ENCODE measurements at regions not wholly inside any gene's neighbourhood (a gene's known extent, or its start where the extent isn't known, plus 50 kb on each side); places are given as distances from the start of the nearest gene placed in this dataset.

DNA sequence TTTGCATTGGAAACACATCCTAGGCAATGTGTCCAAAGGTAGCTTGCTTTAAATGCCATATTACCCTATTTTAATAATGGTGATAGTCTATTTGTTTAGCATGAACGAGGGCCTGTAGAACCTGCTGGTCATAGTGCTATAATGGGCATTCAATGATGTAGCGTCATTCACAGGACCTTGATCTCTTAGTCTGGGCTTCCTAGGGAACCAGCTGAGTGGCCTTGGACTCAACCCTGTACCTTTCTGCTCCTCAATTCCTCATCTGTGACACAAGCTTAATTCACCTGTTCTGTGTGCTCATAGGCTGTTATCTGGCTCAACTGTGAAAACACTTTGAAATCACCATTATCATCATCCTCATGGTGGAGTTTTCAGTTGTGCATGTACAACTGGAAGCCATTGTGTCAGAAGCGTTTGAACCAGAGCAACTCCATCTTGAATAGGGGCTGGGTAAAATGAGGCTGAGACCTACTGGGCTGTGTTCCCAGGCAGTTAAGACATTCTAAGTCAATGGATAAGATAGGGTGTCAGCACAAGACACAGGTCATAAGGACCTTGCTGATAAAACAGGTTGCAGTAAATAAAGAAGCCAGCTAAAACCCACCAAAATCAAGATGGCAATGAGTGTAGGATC, 346.8 kb upstream of the KLF3 start:
- no peak overlapping the region for H3K27ac ChIP-seq (replicated peaks)
- H3K27me3 ChIP-seq (ENCODE audit: insufficient read depth, poor library complexity, severe bottlenecking) = no peaks in the 10 kb centered on the region
- H3K4me3 ChIP-seq (replicated peaks; ENCODE audit: insufficient read depth, low read length) = no peak overlapping the region
- TF ChIP-seq, protein P1, sequence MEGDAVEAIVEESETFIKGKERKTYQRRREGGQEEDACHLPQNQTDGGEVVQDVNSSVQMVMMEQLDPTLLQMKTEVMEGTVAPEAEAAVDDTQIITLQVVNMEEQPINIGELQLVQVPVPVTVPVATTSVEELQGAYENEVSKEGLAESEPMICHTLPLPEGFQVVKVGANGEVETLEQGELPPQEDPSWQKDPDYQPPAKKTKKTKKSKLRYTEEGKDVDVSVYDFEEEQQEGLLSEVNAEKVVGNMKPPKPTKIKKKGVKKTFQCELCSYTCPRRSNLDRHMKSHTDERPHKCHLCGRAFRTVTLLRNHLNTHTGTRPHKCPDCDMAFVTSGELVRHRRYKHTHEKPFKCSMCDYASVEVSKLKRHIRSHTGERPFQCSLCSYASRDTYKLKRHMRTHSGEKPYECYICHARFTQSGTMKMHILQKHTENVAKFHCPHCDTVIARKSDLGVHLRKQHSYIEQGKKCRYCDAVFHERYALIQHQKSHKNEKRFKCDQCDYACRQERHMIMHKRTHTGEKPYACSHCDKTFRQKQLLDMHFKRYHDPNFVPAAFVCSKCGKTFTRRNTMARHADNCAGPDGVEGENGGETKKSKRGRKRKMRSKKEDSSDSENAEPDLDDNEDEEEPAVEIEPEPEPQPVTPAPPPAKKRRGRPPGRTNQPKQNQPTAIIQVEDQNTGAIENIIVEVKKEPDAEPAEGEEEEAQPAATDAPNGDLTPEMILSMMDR (IDR thresholded peaks at IDR 0.05; ENCODE audit: insufficient read depth, low read length) = no peak
- DNase-seq (ENCODE audit: low read depth in 1 of 2, low spot score in 1 of 2) = no peak

DNA sequence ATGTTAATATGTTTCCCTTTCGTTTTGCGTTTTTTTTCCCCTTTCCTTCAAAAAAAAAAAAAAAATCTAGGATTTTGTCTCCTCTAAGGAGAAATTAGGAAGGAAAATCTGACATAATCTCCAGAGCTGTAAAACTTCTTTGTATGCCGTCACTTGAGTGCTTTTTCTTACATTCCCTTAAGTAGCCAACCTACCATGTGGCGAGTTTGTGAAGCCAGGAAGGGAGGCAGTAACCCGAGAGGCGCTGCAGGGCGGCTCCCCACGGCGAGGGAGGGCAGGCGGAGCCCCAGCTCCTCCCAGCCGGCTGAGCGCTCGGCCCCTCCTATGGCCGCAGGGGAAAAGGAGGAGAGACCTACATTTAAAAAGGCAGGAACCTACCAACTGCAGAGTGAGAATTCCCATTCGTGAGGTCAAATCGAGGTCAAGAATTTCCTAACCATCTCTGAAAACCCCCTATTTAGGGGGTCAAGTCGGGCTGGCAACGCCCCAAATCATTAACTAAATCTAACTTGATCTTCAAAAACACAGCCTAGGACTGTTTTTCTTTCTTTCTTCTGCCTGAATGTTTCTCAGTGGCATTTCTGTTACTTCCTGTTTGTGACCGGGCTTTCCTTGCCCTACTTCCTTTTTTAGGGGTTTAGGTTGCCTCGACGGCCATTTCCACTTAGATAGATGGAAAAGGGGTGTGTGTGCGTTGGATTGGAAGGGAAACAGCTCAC, 345.1 kb upstream of the KLF3 start:
- TF ChIP-seq GABPA (IDR thresholded peaks at IDR 0.05; ENCODE audit: low read depth) = no peak
- peak; percentile 75; the same call in 1 of the 2 replicates for TF ChIP-seq SPI1 (IDR thresholded peaks at IDR 0.05; ENCODE audit: borderline replicate concordance, low read depth)
- TF ChIP-seq, protein P2, sequence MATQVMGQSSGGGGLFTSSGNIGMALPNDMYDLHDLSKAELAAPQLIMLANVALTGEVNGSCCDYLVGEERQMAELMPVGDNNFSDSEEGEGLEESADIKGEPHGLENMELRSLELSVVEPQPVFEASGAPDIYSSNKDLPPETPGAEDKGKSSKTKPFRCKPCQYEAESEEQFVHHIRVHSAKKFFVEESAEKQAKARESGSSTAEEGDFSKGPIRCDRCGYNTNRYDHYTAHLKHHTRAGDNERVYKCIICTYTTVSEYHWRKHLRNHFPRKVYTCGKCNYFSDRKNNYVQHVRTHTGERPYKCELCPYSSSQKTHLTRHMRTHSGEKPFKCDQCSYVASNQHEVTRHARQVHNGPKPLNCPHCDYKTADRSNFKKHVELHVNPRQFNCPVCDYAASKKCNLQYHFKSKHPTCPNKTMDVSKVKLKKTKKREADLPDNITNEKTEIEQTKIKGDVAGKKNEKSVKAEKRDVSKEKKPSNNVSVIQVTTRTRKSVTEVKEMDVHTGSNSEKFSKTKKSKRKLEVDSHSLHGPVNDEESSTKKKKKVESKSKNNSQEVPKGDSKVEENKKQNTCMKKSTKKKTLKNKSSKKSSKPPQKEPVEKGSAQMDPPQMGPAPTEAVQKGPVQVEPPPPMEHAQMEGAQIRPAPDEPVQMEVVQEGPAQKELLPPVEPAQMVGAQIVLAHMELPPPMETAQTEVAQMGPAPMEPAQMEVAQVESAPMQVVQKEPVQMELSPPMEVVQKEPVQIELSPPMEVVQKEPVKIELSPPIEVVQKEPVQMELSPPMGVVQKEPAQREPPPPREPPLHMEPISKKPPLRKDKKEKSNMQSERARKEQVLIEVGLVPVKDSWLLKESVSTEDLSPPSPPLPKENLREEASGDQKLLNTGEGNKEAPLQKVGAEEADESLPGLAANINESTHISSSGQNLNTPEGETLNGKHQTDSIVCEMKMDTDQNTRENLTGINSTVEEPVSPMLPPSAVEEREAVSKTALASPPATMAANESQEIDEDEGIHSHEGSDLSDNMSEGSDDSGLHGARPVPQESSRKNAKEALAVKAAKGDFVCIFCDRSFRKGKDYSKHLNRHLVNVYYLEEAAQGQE (IDR thresholded peaks at IDR 0.05; ENCODE audit: insufficient replicate concordance, low read depth) = peak; percentile 33
- TF ChIP-seq POLR2AphosphoS5 (IDR thresholded peaks at IDR 0.05; ENCODE audit: low read depth) = peak; percentile 34; the same call in 1 of the 2 replicates
- TF ChIP-seq, protein P1 (IDR thresholded peaks at IDR 0.05; ENCODE audit: insufficient read depth, low read length) = no peak
- Histone ChIP-seq H3K27ac (replicated peaks) (peak overlapping the region; percentile 93), H3K4me3 (replicated peaks; ENCODE audit: insufficient read depth, low read length) (peak overlapping the region; percentile 33), H3K27me3 (ENCODE audit: insufficient read depth, poor library complexity, severe bottlenecking) (no peaks in the 10 kb centered on the region)
- peak; percentile 80 to 92 for DNase-seq (ENCODE audit: low read depth in 1 of 2, low spot score in 1 of 2)

DNA sequence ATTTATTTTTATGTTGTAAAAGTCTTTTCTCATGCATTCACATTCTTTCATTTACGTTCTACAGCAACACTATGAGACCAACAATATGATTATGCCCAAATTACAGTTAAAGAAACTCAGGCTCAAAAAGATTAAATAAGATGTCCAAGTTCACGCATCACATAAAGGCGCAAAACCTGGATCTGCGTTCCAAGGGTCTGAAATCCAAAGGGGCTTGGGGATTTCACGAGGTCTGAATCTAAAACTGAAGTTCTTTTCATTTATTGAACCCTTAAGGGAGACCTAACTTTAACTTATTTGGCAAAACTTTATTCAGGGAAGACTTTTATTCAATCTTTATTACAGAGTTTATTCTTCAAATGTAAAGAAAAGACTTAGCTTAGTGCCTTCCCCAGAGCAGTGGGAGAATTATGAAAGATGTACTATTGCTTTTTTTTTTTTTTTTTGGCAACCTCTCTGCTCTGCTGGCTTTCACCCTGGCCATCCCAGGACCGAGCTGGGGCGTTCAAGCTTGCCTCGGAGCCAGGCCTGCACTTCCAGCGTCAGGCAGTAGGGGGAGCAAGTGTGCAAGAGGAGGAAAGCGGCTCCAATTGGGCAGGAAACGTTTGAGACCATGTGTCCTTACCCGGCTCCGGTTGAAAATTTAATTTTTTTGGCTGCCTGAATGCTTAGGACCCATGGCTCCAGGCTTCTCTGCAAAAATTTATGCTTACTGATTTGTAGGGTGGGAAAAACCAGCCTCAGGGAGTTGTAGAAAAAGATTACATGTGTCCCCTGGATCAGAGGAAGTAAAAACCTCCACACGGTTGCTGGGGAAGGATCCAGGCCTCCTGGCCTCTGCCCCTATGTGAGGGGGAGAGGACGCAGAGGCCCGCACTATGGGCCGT, 344.3 kb upstream of the KLF3 start:
- Histone ChIP-seq H3K27me3 (ENCODE audit: insufficient read depth, poor library complexity, severe bottlenecking) (no peaks in the 10 kb centered on the region), H3K27ac (replicated peaks) (peak overlapping the region; percentile 93), H3K4me3 (replicated peaks; ENCODE audit: insufficient read depth, low read length) (peak overlapping the region; percentile 33; the same call in 1 of the 2 replicates)
- TF ChIP-seq, protein P2 (IDR thresholded peaks at IDR 0.05; ENCODE audit: insufficient replicate concordance, low read depth) = no peak
- TF ChIP-seq, protein P1 (IDR thresholded peaks at IDR 0.05; ENCODE audit: insufficient read depth, low read length) = peak; percentile 98
- no peak for TF ChIP-seq POLR2AphosphoS5 (IDR thresholded peaks at IDR 0.05; ENCODE audit: low read depth)
- TF ChIP-seq SPI1 (IDR thresholded peaks at IDR 0.05; ENCODE audit: borderline replicate concordance, low read depth) = no peak; the same call in 1 of the 2 replicates
- peak; percentile 87 to 95 for DNase-seq (ENCODE audit: low read depth in 1 of 2, low spot score in 1 of 2)

All from HL-60 (cell line).